Ascending aorta (tissue), 2 donors: ENCODE measurements at regions not wholly inside any gene's neighbourhood (a gene's known extent, or its start where the extent isn't known, plus 50 kb on each side); places are given as distances from the start of the nearest gene placed in this dataset.

Experiments used
- DNase-seq, 2 donors: peaks; one replicate each; pipeline ENCODE4 v3.0.0-alpha.2; 2019; ENCODE audit warnings: low spot score in 2 of 2
- H3K27ac ChIP-seq, 2 donors: fragments of 200-600 bp; sonication (generic); one replicate each; pipeline ENCODE4 v1.5.1; 2016 to 2017; ENCODE audit warnings: mild to moderate bottlenecking in 1 of 2
- H3K27me3 ChIP-seq: fragments of 200-600 bp; sonication (generic); one replicate; pipeline ENCODE4 v1.5.1; 2017
- H3K36me3 ChIP-seq, 2 donors: fragments of 200-600 bp; sonication (generic); one replicate each; pipeline ENCODE4 v1.5.1; 2016
- H3K4me1 ChIP-seq, 2 donors: fragments of 200-600 bp; sonication (generic); one replicate each; pipeline ENCODE4 v1.5.1; 2016 to 2017; ENCODE audit warnings: mild to moderate bottlenecking in 1 of 2
- H3K4me3 ChIP-seq, 2 donors: fragments of 200-600 bp; sonication (generic); one replicate each; pipeline ENCODE4 v1.5.1; 2016 to 2017; ENCODE audit warnings: mild to moderate bottlenecking in 1 of 2
- H3K9me3 ChIP-seq, 2 donors: fragments of 200-600 bp; sonication (generic); one replicate each; pipeline ENCODE4 v1.5.1; 2016
- CTCF ChIP-seq, 3 experiments: fragments of 200-600 bp in 2 of 3; fragments of 450-650 bp in 1 of 3; sonication (generic) in 2 of 3; IDR thresholded peaks; one replicate each; pipeline ENCODE4 v1.5.1; 2016 to 2019; ENCODE audit warnings: antibody characterized with exemption in 3 of 3, mild to moderate bottlenecking in 1 of 3, moderate library complexity in 1 of 3
- intact Hi-C: fragments of 100-400 bp; cut with DNase I; formaldehyde crosslinking; loops from one replicate; pipeline ENCODE4 v1.15.1; 2023

DNA sequence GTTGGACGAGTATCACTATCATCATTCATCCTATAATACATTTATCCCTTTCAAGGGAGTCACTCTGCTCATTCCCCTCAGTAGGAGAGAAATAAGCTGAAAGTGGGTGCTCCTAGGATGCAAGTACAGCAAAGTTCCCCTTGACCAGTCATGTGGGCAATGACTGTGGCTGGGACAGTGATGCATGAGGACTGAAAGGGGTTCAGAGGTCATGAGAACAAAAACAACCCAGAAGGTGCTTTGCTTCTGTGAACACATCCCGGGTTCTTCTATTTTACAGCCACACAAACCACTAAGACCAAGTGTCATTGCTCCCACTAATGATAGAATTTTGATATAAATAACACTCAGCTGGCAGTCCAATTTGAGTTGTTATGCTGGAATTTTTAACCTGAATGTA lies 177.8 kb upstream of the ADCY2 start:
- no peak for TF ChIP-seq CTCF (IDR thresholded peaks at IDR 0.05)
- Histone ChIP-seq H3K27me3 (no peaks in the 10 kb centered on the region), H3K4me1 (no peaks in the 10 kb centered on the region), H3K4me3 (no peak overlapping the region), H3K36me3 (no peaks in the 10 kb centered on the region), H3K27ac (no peak overlapping the region), H3K9me3 (no peaks in the 10 kb centered on the region)
- DNase-seq, result no peak
- intact Hi-C loops, result no loop called here

DNA sequence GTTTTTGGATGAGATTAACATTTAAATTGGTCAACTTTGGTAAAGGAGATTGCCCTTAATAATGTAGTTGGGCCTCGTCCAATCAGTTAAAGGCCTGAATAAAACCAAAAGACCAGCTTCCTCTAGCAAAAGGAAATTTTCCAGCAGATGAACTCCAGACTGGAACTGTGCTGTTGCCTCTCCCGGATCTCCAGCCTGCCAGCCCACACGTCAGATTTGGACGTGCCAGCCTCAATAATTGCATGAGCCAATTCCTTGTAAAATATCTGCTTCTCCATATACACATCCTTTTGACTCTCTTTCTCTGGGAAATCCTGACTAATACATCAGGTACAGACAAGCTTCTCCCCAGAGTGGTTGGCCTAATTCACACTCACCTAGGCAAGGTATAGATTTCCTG lies 175.8 kb upstream of the ADCY2 start:
- Histone ChIP-seq H3K9me3 (no peaks in the 10 kb centered on the region), H3K36me3 (no peaks in the 10 kb centered on the region), H3K27me3 (no peaks in the 10 kb centered on the region), H3K4me3 (no peak overlapping the region), H3K4me1 (no peaks in the 10 kb centered on the region), H3K27ac (no peak overlapping the region)
- DNase-seq, result no peak
- intact Hi-C loops, result no loop called here
- no peak for TF ChIP-seq CTCF (IDR thresholded peaks at IDR 0.05)

DNA sequence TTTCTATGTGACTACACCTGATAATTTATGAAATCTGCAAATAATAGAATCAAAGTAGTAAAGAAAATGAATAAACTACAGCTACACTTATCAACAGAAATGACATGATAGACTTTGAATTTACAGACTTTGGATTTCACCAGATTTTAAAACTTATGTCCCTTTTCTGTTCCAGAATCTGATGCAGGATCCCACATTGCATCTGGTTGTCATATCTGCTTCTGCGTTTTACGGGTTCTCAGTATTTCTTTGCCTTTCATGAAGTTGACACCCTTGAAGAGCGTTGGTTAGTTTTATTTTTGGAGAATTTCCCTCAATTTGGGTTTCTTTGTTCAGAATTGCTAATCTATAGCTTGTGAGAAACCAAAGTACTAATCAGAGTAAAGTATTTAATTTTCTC lies 174.9 kb upstream of the ADCY2 start:
- Histone ChIP-seq H3K27me3 (no peaks in the 10 kb centered on the region), H3K36me3 (no peaks in the 10 kb centered on the region), H3K27ac (no peak overlapping the region), H3K4me1 (no peaks in the 10 kb centered on the region), H3K9me3 (no peaks in the 10 kb centered on the region), H3K4me3 (no peak overlapping the region)
- no peak for TF ChIP-seq CTCF (IDR thresholded peaks at IDR 0.05)
- intact Hi-C loops, result no loop called here
- DNase-seq, result no peak

DNA sequence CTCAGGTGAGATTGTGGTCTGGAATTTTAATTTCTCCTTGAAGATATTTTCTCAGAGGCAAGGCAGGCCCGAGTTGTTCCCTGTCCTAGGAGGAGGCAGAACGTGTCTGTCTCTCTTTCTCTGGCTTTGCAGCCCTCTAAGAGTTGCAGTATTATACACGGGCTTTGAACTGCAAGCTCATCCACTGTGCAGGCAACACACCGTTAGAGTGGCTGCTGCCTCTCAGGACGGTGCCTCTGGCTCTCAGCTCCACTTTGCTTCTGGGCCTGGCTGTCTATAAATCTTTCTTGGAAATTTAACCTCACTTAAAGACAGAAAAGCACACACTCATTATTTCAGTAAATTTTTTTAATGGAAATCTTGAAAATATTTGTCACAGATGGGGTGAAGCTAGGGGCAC lies 170.1 kb upstream of the ADCY2 start:
- no peak for TF ChIP-seq CTCF (IDR thresholded peaks at IDR 0.05)
- intact Hi-C loops, result no loop called here

DNA sequence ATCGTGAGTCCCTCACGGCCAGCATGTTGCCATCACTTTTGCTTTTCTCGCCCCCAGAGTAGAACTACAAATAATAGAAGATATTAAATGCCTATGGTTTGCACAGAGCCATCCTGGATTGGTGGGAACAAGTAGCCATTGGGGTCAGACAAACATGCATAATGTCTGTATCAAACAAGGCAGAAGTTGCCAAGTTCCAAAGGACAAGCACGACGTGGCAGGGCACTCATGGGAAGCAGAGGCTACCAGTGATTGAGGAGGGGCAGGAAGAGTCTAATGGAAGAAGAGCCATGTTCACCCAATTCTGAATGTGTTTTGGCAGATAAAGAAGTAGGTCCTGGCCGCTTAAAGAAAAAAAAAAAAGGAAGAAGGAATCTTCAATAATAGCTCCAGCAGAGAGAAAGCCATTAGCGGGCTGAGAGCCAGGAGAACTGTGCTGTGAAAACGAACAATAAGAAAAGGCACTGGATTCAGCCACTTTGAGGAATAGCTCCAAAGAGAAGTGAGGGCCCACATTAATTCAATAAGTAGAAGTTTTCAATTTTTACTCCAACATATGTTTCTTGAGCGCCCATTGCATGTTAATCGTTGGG lies 153.7 kb upstream of the ADCY2 start:
- no peaks in the 10 kb centered on the region for H3K36me3 ChIP-seq
- no peak overlapping the region for H3K4me3 ChIP-seq
- H3K27me3 ChIP-seq, result no peaks in the 10 kb centered on the region
- H3K4me1 ChIP-seq, result no peaks in the 10 kb centered on the region
- intact Hi-C loops, result no loop called here
- no peak for TF ChIP-seq CTCF (IDR thresholded peaks at IDR 0.05)
- H3K9me3 ChIP-seq, result no peaks in the 10 kb centered on the region
- no peak for DNase-seq
- H3K27ac ChIP-seq, result no peak overlapping the region

More for the DNA sequence above, 170.1 kb upstream of the ADCY2 start:
- Histone ChIP-seq H3K27me3 (no peaks in the 10 kb centered on the region), H3K4me1 (no peaks in the 10 kb centered on the region), H3K27ac (no peak overlapping the region), H3K36me3 (no peaks in the 10 kb centered on the region), H3K4me3 (no peak overlapping the region), H3K9me3 (no peaks in the 10 kb centered on the region)
- DNase-seq, result no peak

- TF ChIP-seq CTCF (IDR thresholded peaks at IDR 0.05), result no peak
- Histone ChIP-seq H3K4me1 (no peaks in the 10 kb centered on the region), H3K36me3 (no peaks in the 10 kb centered on the region), H3K27ac (no peak overlapping the region), H3K9me3 (no peaks in the 10 kb centered on the region), H3K27me3 (no peaks in the 10 kb centered on the region), H3K4me3 (no peak overlapping the region)
- intact Hi-C loops, result no loop called here
- DNase-seq, result no peak
Observed at GRCh38 chr5:7244208-7244607, 151.7 kb upstream of the ADCY2 start.
